Astrocyte (in vitro differentiated cells and primary cell): ENCODE measurements at regions not wholly inside any gene's neighbourhood (a gene's known extent, or its start where the extent isn't known, plus 50 kb on each side); places are given as distances from the start of the nearest gene placed in this dataset.

ENCODE experiments used
- DNase-seq: peaks from one replicate; pipeline ENCODE4 v3.0.0-alpha.2; 2010; ENCODE audit warnings: low read depth
- FAIRE-seq: peaks from 2 replicates; lab custom pipeline; 2011; peaks lifted over from hg19 to GRCh38; lab: Jason Lieb, UNC
- H2AFZ ChIP-seq: 2 replicates; pipeline ENCODE4 v1.6.0; 2012; ENCODE audit warnings: low read depth, low read length, inconsistent platforms
- H3K27ac ChIP-seq: 2 replicates; pipeline ENCODE4 v1.5.1; 2011; ENCODE audit warnings: low read depth, low read length, inconsistent platforms
- H3K27me3 ChIP-seq: 2 replicates; pipeline ENCODE4 v1.6.0; 2011; ENCODE audit warnings: low read length, inconsistent platforms; ENCODE audit not compliant: insufficient read depth
- H3K36me3 ChIP-seq: 2 replicates; pipeline ENCODE4 v1.5.1; 2011; ENCODE audit warnings: low read length, inconsistent platforms; ENCODE audit not compliant: insufficient read depth
- H3K4me1 ChIP-seq: 2 replicates; pipeline ENCODE4 v1.5.1; 2011; ENCODE audit warnings: low read length, inconsistent platforms; ENCODE audit not compliant: insufficient read depth
- H3K4me2 ChIP-seq: 2 replicates; pipeline ENCODE4 v1.6.0; 2012; ENCODE audit warnings: low read length, inconsistent platforms
- H3K4me3 ChIP-seq: 2 replicates; pipeline ENCODE4 v1.5.1; 2011; ENCODE audit warnings: low read depth, mild to moderate bottlenecking, low read length, inconsistent platforms; ENCODE audit not compliant: insufficient read depth
- H3K79me2 ChIP-seq: 2 replicates; pipeline ENCODE4 v1.6.0; 2012; ENCODE audit warnings: mild to moderate bottlenecking, low read length, inconsistent platforms; ENCODE audit not compliant: insufficient read depth
- H3K9ac ChIP-seq: 2 replicates; pipeline ENCODE4 v1.6.0; 2012; ENCODE audit warnings: mild to moderate bottlenecking, low read length, inconsistent platforms
- H3K9me3 ChIP-seq: 2 replicates; pipeline ENCODE4 v1.5.1; 2012; ENCODE audit warnings: low read depth, mild to moderate bottlenecking, low read length, inconsistent platforms; ENCODE audit not compliant: insufficient read depth
- H4K20me1 ChIP-seq: 2 replicates; pipeline ENCODE4 v1.6.0; 2012; ENCODE audit warnings: low read length, inconsistent platforms; ENCODE audit not compliant: insufficient read depth
- H3K27ac Mint-ChIP-seq: one replicate; pipeline ENCODE4 v1.8.0; 2021; ENCODE audit warnings: mild to moderate bottlenecking, mixed read lengths; ENCODE audit not compliant: unreplicated experiment
- H3K27me3 Mint-ChIP-seq: one replicate; pipeline ENCODE4 v1.8.0; 2021; ENCODE audit warnings: low read depth, mixed read lengths; ENCODE audit not compliant: unreplicated experiment
- H3K36me3 Mint-ChIP-seq: one replicate; pipeline ENCODE4 v1.8.0; 2021; ENCODE audit warnings: low read depth, mixed read lengths; ENCODE audit not compliant: unreplicated experiment
- H3K4me1 Mint-ChIP-seq: one replicate; pipeline ENCODE4 v1.8.0; 2021; ENCODE audit warnings: low read depth, mixed read lengths; ENCODE audit not compliant: unreplicated experiment
- H3K4me3 Mint-ChIP-seq: one replicate; pipeline ENCODE4 v1.8.0; 2021; ENCODE audit warnings: mild to moderate bottlenecking, moderate library complexity, mixed read lengths; ENCODE audit not compliant: unreplicated experiment
- H3K9me3 Mint-ChIP-seq: one replicate; pipeline ENCODE4 v1.8.0; 2021; ENCODE audit warnings: mild to moderate bottlenecking, mixed read lengths; ENCODE audit not compliant: unreplicated experiment
- EZH2 ChIP-seq: IDR thresholded peaks from 2 replicates; pipeline ENCODE4 v1.6.1; 2012; ENCODE audit warnings: mild to moderate bottlenecking, low read length, inconsistent platforms; ENCODE audit not compliant: insufficient read depth
- TF ChIP-seq, protein P1 (sequence below): IDR thresholded peaks from 2 replicates; pipeline ENCODE4 v1.5.1; 2011; ENCODE audit warnings: low read depth, mild to moderate bottlenecking, inconsistent platforms, low read length, moderate library complexity; ENCODE audit not compliant: insufficient read depth

- no peaks in the 10 kb centered on the region for H3K27me3 ChIP-seq
- H3K4me1 ChIP-seq: peaks cover 19% of the 10 kb centered on the region
- H4K20me1 ChIP-seq: no peaks in the 10 kb centered on the region
- peaks cover 27% of the 10 kb centered on the region for H3K4me1 Mint-ChIP-seq
- no peak overlapping the region for H3K4me3 ChIP-seq
- no peak overlapping the region for H3K9ac ChIP-seq
- H3K27me3 Mint-ChIP-seq: no peaks in the 10 kb centered on the region
- H3K4me3 Mint-ChIP-seq: no peak overlapping the region
- no peak for TF ChIP-seq EZH2
- H3K36me3 Mint-ChIP-seq: no peaks in the 10 kb centered on the region
- peaks cover 5% of the 10 kb centered on the region for H3K9me3 Mint-ChIP-seq
- H2AFZ ChIP-seq: no peak overlapping the region
- DNase-seq (peak; percentile 36), FAIRE-seq (no peak)
- H3K4me2 ChIP-seq: no peak overlapping the region
- H3K27ac Mint-ChIP-seq: peak overlapping the region; percentile 50
- no peak overlapping the region for H3K27ac ChIP-seq
- no peaks in the 10 kb centered on the region for H3K79me2 ChIP-seq
- H3K9me3 ChIP-seq: no peaks in the 10 kb centered on the region
- H3K36me3 ChIP-seq: no peaks in the 10 kb centered on the region
Observed at GRCh38 chr4:182973511-182973911, 56.3 kb upstream of the DCTD start.

DNA sequence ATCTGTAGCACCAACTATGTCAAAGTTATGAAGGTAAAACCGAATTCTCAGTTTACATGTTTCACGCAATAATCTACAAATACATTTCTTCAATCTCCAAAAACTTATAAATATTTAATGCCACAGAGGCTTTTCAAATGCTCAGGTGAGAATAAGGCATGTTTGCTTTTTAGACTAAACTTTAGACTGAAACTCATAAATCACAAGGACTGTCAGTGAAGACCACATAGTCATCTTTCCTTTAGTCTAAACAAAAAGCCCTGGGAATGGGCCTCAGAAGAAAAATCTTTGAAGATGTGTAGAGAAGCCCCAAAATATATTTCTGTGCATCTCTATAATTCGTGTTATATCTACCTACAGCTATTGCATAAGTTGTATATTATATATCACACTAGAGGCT is 54.5 kb upstream of the DCTD start:
- Histone ChIP-seq H3K36me3 (no peaks in the 10 kb centered on the region), H2AFZ (no peak overlapping the region), H3K9me3 (no peaks in the 10 kb centered on the region), H4K20me1 (no peaks in the 10 kb centered on the region), H3K27me3 (no peaks in the 10 kb centered on the region), H3K4me2 (no peak overlapping the region), H3K27ac (no peak overlapping the region), H3K4me3 (no peak overlapping the region), H3K79me2 (no peaks in the 10 kb centered on the region), H3K9ac (no peak overlapping the region), H3K4me1 (peaks cover 12% of the 10 kb centered on the region)
- H3K4me3 Mint-ChIP-seq: no peak overlapping the region
- peaks cover 16% of the 10 kb centered on the region for H3K4me1 Mint-ChIP-seq
- no peak overlapping the region for H3K27ac Mint-ChIP-seq
- FAIRE-seq (no peak), DNase-seq (no peak)
- H3K9me3 Mint-ChIP-seq: no peaks in the 10 kb centered on the region
- no peak for TF ChIP-seq EZH2
- TF ChIP-seq, protein P1, sequence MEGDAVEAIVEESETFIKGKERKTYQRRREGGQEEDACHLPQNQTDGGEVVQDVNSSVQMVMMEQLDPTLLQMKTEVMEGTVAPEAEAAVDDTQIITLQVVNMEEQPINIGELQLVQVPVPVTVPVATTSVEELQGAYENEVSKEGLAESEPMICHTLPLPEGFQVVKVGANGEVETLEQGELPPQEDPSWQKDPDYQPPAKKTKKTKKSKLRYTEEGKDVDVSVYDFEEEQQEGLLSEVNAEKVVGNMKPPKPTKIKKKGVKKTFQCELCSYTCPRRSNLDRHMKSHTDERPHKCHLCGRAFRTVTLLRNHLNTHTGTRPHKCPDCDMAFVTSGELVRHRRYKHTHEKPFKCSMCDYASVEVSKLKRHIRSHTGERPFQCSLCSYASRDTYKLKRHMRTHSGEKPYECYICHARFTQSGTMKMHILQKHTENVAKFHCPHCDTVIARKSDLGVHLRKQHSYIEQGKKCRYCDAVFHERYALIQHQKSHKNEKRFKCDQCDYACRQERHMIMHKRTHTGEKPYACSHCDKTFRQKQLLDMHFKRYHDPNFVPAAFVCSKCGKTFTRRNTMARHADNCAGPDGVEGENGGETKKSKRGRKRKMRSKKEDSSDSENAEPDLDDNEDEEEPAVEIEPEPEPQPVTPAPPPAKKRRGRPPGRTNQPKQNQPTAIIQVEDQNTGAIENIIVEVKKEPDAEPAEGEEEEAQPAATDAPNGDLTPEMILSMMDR: no peak
- H3K36me3 Mint-ChIP-seq: no peaks in the 10 kb centered on the region
- no peaks in the 10 kb centered on the region for H3K27me3 Mint-ChIP-seq

DNA sequence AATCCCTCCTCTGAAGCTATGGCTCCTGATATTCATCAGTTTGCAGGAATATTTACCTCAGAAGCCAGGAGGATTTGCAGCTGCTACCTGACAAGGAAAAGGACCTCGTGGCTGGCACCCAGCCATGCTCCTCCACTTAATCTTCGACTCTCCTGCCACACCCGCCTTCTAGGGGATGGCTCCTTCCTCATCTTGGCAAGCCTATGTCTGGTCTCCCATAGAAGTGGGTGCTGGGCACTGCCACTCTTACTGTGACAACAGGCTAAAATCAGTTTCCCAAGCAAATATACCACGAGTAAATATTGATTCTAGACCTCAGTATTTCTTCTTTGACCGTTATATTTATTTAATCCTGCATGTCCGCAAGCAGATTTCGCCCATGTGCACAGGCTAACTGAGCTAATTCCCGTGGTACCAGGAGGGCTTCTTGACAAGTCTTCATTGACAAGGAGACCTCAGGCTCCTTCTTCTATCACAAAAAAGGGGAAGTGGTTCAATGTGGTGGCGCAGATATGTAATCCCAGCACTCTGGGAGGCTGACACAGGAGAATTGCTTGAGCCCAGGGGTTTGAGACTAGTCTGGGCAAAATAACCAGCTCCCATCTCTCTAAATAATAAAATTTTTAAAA is 52.6 kb upstream of the DCTD start:
- H3K79me2 ChIP-seq: no peaks in the 10 kb centered on the region
- FAIRE-seq (no peak), DNase-seq (no peak)
- no peak overlapping the region for H3K27ac ChIP-seq
- H3K36me3 Mint-ChIP-seq: no peaks in the 10 kb centered on the region
- H3K9me3 Mint-ChIP-seq: peaks cover 2% of the 10 kb centered on the region
- no peak overlapping the region for H3K4me2 ChIP-seq
- H4K20me1 ChIP-seq: no peaks in the 10 kb centered on the region
- no peaks in the 10 kb centered on the region for H3K36me3 ChIP-seq
- H3K27ac Mint-ChIP-seq: no peak overlapping the region
- H3K9me3 ChIP-seq: no peaks in the 10 kb centered on the region
- H2AFZ ChIP-seq: no peak overlapping the region
- no peak overlapping the region for H3K4me3 ChIP-seq
- TF ChIP-seq, protein P1: no peak
- no peak for TF ChIP-seq EZH2
- H3K4me3 Mint-ChIP-seq: no peak overlapping the region
- H3K4me1 Mint-ChIP-seq: peaks cover 6% of the 10 kb centered on the region
- no peaks in the 10 kb centered on the region for H3K27me3 Mint-ChIP-seq
- no peaks in the 10 kb centered on the region for H3K4me1 ChIP-seq
- H3K27me3 ChIP-seq: no peaks in the 10 kb centered on the region
- no peak overlapping the region for H3K9ac ChIP-seq
